Fibroblast of pulmonary artery (primary cell): ENCODE measurements at regions not wholly inside any gene's neighbourhood (a gene's known extent, or its start where the extent isn't known, plus 50 kb on each side); places are given as distances from the start of the nearest gene placed in this dataset.

Experiments used
- DNase-seq: peaks from one replicate; pipeline ENCODE4 v3.0.0-alpha.2; 2010; ENCODE audit warnings: low read depth
- H3K4me3 ChIP-seq: replicated peaks from 2 replicates; pipeline ENCODE4 v1.5.1; 2011; ENCODE audit warnings: low read depth, mild to moderate bottlenecking, control low read depth, low read length, moderate library complexity
- TF ChIP-seq, protein P1 (sequence below): IDR thresholded peaks from 2 replicates; pipeline ENCODE4 v1.5.1; 2011; ENCODE audit warnings: mild to moderate bottlenecking, control low read depth, low read length, inconsistent platforms; ENCODE audit errors: missing control alignments

DNA sequence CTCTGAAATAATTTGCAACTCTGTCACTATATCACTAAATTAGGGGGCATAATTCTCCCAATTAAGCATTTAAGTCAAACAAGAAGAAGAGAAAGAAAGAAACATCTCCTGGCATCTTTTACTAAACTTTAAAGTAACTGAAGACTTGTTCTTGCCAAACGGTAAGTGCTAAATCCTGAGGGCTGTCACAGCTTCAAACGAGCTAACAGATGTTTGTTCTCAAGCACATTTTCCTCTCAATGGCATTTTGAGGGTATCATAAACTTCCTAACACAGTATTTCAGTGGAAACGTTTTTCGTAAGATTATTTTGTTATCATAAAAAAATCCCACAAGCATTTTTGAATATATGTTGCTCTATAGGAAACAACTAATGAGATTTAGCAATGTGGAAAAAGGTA lies 169.5 kb upstream of the TAS2R1 start:
- no peak overlapping the region for H3K4me3 ChIP-seq
- TF ChIP-seq, protein P1, sequence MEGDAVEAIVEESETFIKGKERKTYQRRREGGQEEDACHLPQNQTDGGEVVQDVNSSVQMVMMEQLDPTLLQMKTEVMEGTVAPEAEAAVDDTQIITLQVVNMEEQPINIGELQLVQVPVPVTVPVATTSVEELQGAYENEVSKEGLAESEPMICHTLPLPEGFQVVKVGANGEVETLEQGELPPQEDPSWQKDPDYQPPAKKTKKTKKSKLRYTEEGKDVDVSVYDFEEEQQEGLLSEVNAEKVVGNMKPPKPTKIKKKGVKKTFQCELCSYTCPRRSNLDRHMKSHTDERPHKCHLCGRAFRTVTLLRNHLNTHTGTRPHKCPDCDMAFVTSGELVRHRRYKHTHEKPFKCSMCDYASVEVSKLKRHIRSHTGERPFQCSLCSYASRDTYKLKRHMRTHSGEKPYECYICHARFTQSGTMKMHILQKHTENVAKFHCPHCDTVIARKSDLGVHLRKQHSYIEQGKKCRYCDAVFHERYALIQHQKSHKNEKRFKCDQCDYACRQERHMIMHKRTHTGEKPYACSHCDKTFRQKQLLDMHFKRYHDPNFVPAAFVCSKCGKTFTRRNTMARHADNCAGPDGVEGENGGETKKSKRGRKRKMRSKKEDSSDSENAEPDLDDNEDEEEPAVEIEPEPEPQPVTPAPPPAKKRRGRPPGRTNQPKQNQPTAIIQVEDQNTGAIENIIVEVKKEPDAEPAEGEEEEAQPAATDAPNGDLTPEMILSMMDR: no peak
- no peak for DNase-seq

DNA sequence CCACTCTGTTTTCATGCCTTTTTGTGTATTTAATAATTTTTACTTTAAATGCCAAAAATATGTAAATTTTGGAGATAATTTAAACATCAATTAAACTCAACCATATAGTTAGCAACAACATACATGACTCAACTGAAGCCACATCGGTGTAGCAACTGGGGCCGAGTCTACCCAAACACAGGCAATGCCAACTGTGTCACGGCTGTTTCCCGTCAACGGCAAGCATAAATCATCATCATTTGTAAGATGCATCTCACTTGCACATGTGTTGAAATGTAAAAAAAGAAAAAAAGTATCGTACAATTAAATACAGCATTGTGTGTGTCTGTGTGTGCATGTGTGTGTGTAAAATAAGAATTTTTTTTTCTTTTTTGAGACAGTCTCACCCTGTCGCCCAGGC lies 160.1 kb upstream of the TAS2R1 start:
- TF ChIP-seq, protein P1: no peak
- no peak overlapping the region for H3K4me3 ChIP-seq
- DNase-seq: no peak

DNA sequence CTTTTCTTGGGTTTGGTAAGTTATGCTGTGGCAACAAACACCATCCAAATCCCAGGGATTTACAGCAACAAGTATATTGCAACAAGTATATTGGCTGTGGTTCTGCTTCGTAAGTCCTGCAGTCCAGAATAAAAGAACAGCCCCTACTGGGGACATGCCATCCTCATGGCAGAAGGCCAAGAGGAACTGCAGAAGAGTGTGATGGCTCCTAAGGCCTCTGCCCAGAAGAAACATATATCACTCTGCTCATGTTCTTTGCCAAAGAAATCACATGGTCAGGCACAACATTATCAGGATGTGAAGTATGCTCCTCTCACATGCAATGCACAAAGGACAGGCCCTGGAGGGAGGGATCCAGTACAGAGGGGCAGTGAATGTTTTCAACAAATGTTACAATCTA lies 159.6 kb upstream of the TAS2R1 start:
- TF ChIP-seq, protein P1: no peak
- DNase-seq: no peak
- H3K4me3 ChIP-seq: no peak overlapping the region

DNA sequence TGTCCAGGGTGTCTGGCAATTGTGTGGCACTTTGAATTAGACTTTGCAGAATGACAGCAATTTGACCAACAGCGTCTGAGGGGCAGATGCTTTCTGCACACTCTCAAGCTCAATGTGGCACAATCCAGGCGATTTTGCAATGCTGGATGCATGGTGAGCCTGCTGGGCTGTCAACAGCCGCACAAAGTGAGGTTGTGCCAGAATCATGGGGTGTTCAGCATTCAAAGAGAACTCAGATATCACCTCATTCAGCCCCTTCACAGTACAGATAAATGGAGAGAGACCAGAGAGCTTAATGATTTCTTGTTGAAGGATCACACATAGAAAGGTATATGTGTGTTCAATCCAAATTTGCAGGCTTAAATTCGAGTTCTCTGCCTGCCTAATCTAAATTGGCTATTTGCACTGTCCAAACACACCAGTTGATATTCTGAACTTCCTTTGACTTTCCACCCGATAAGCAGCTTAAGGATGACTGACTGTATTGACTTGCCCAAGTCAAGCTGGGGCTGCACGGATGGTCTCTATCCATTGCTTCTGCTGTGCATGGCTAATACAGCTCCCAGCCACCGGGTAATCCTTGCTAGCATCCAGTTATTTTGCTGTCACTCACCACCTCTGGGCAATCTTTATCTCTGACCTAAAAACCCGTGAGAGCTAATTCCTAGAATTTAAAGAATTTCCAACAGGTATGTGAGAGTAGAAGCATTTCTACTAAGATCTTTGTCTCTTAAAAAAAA lies 157.9 kb upstream of the TAS2R1 start:
- no peak for DNase-seq
- H3K4me3 ChIP-seq: no peak overlapping the region
- TF ChIP-seq, protein P1: no peak

DNA sequence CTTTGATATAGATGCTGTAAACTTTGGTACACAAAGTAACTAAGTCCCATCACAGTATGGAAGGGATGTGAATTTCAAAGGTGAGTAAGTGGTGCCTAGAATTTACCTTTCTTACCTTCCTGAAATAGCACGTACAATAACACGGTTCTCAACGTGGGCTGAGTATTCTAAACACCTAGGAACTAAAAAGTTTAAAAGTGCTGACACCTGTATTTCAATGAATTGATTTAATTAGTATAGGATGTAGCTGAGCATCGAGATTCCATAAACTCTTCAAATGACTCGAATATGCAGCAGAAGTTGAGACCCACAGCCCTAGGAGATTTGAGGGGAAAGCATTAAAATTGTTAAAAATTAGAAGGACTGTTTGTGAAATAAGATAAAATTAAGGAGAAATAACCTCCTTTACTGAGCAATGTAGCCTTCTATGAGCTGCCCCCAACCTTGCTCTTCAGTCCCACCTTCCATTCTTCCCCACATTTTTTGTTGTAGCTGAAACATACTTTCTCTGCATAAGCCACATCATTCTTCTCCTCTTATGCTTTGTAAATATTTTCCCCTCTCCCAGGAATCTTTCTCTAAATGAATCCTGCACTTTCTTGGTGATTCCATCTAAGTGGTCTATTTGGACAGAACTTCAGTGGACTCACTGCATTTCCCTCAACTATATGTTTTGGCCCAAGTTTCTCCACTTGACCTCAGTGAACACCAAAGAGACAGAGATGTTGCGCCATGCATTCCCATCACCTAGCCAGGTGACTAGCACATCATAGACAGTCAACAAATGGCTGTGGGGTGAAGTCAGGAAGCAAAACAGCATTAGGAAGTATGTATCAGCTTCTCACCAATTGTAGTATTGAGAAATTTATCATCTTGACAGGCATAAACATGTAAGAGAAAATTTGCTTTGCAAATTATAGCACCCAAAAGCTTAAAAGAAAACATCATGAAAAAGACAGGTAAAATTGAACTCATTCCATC lies 156.5 kb upstream of the TAS2R1 start:
- TF ChIP-seq, protein P1: no peak
- no peak overlapping the region for H3K4me3 ChIP-seq
- no peak for DNase-seq

DNA sequence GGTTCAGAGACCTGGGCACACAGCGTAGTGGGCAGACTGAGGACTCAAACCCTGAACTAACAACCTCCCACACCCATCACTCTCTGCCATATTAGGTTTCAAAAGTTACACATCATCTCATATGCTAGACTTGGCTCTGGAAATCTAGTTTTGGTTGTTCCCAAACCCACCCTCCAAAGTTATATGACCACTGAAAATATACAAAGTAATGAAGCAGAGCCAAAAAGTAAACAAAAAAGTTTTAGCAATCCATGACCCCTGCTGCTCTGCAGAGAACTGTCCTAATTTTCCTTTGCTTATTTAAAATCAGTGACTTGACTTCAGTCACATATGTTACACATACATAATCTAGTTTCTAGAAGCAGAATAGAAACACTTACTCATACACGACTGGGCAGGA lies 155.6 kb upstream of the TAS2R1 start:
- TF ChIP-seq, protein P1: no peak
- DNase-seq: no peak
- no peak overlapping the region for H3K4me3 ChIP-seq
